ENCODE measurements at regions not wholly inside any gene's neighbourhood (a gene's known extent, or its start where the extent isn't known, plus 50 kb on each side); places are given as distances from the start of the nearest gene placed in this dataset.

DNA sequence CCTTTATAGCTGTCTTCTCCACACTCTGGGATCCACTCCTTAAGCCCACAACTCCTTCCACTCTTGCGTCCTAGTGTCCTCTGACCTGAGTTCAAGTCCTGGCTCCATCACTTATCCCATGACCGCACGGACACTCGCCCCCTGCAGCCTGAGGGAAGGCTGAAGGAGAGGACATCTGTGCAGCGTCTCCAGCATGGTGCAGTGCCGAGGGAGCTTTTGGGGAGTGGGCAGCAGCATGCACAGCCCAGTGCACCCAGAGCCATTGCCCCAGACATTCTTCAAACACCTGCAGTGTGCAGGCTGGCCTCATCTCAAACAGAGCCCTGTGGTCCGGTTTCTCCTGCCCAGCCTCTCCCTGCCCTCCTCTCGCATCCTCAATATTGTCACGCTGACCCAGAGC is 317.1 kb upstream of the ZMIZ1 start:
- no peak for DNase-seq (ENCODE audit: low read depth, low spot score)
- H3K4me3 ChIP-seq, result no peak overlapping the region
- H3K36me3 ChIP-seq (ENCODE audit: insufficient read depth, low read length), result no peaks in the 10 kb centered on the region
- H3K9ac ChIP-seq (ENCODE audit: insufficient read length), result no peak overlapping the region
- no peak overlapping the region for H3K27ac ChIP-seq
- no peak for TF ChIP-seq EZH2 (IDR thresholded peaks at IDR 0.05)
- no peak for TF ChIP-seq POLR2AphosphoS5 (IDR thresholded peaks at IDR 0.05; ENCODE audit: borderline replicate concordance, low read depth, low read length)
- no peak for TF ChIP-seq FOXP2 (optimal IDR thresholded peaks at IDR 0.05; ENCODE audit: control extremely low read depth, extremely low read length, insufficient read depth)
- no peaks in the 10 kb centered on the region for H3K9me3 ChIP-seq (ENCODE audit: low read depth, low read length)

DNA sequence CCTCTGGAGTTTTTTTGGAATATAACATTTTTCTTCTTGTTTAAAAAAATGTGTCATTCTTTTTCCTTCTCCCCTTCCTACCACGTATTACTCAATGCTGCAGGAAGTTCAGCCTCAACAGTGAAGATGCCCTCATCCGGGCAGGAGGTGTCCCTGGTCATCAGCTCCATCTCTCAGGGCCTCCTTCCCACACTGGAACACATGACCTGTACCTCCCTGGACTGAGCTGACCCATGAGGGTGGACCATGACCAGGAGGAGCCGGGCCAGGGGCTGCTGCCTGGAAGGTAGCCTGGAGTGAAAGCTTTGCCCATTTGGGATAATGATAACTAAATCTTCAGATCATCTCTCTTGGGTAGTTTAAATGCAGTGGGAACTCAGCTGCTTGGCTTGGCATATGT is 316.5 kb upstream of the ZMIZ1 start:
- H3K9ac ChIP-seq (ENCODE audit: insufficient read length), result no peak overlapping the region
- no peak for DNase-seq (ENCODE audit: low read depth, low spot score)
- no peak overlapping the region for H3K27ac ChIP-seq
- TF ChIP-seq EZH2 (IDR thresholded peaks at IDR 0.05) (no peak), FOXP2 (optimal IDR thresholded peaks at IDR 0.05; ENCODE audit: control extremely low read depth, extremely low read length, insufficient read depth) (no peak), POLR2AphosphoS5 (IDR thresholded peaks at IDR 0.05; ENCODE audit: borderline replicate concordance, low read depth, low read length) (no peak)
- no peaks in the 10 kb centered on the region for H3K36me3 ChIP-seq (ENCODE audit: insufficient read depth, low read length)
- no peak overlapping the region for H3K4me3 ChIP-seq
- no peaks in the 10 kb centered on the region for H3K9me3 ChIP-seq (ENCODE audit: low read depth, low read length)

DNA sequence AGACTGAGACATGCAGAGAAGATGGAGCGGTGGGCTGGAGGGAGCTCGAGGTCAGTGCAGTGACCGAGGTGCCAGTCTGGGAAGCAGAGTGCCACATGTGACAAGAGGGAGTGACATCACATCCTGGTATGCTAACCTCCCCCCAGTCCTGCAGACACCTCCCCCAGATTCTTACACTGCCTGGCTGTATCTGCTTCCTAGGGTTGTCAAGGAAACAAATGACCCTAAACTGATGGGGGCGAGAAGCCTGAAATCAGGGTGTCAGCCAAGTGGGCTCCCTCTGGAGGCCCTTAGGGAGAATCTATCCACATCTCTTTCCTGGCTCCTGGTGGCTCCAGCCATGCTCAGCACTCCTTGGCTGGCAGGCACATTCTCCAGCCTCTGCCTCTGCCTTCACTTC is 316.1 kb upstream of the ZMIZ1 start:
- no peak for DNase-seq (ENCODE audit: low read depth, low spot score)
- H3K27ac ChIP-seq, result no peak overlapping the region

DNA sequence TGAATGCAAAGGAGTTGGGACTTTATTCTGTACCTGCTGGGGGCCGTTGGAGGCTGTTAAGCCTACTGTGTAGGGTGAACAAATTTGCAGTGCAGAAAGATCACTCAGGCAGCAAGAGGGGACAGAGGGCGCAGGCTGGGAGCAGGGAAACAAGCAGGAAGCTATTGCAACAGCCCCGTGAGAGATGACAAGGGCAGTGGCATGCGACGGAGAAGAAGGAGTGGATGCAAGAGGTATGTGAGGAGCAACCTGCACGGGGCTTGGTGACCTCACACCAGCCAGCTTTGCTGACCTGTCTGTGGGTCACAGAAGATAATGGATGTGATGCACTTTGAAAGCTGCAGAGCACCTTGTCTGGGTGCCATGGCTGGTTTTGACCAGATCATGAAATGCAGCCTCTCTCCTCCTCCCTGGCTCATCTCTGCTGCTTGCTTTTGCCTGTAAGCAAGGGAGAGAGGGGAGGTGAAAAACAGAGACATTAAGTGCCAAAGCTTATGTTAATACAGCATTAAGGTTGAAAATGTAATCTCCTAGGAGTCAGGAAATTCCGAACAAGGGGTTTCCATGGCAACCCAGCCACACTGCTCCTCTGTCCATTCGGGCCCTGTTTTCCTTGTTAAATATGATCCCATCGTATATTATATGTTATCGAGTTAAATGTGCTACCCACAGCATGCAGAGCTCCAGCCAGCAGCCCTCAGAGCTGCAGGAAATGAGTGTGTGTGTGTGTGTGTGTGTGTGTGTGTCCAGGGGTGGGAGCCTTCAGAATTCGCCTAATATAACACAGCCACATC is 314.3 kb upstream of the ZMIZ1 start:
- Histone ChIP-seq H3K36me3 (ENCODE audit: insufficient read depth, low read length) (no peaks in the 10 kb centered on the region), H3K4me3 (no peak overlapping the region), H3K27ac (no peak overlapping the region), H3K9me3 (ENCODE audit: low read depth, low read length) (no peaks in the 10 kb centered on the region), H3K9ac (ENCODE audit: insufficient read length) (no peak overlapping the region)
- TF ChIP-seq POLR2AphosphoS5 (IDR thresholded peaks at IDR 0.05; ENCODE audit: borderline replicate concordance, low read depth, low read length), result no peak
- no peak for TF ChIP-seq FOXP2 (optimal IDR thresholded peaks at IDR 0.05; ENCODE audit: control extremely low read depth, extremely low read length, insufficient read depth)
- no peak for TF ChIP-seq EZH2 (IDR thresholded peaks at IDR 0.05)
- DNase-seq (ENCODE audit: low read depth, low spot score), result no peak

More for the DNA sequence above, 316.1 kb upstream of the ZMIZ1 start:
- Histone ChIP-seq H3K4me3 (no peak overlapping the region), H3K9me3 (ENCODE audit: low read depth, low read length) (no peaks in the 10 kb centered on the region), H3K9ac (ENCODE audit: insufficient read length) (no peak overlapping the region), H3K36me3 (ENCODE audit: insufficient read depth, low read length) (no peaks in the 10 kb centered on the region)
- TF ChIP-seq FOXP2 (optimal IDR thresholded peaks at IDR 0.05; ENCODE audit: control extremely low read depth, extremely low read length, insufficient read depth) (no peak), EZH2 (IDR thresholded peaks at IDR 0.05) (no peak), POLR2AphosphoS5 (IDR thresholded peaks at IDR 0.05; ENCODE audit: borderline replicate concordance, low read depth, low read length) (no peak)

DNA sequence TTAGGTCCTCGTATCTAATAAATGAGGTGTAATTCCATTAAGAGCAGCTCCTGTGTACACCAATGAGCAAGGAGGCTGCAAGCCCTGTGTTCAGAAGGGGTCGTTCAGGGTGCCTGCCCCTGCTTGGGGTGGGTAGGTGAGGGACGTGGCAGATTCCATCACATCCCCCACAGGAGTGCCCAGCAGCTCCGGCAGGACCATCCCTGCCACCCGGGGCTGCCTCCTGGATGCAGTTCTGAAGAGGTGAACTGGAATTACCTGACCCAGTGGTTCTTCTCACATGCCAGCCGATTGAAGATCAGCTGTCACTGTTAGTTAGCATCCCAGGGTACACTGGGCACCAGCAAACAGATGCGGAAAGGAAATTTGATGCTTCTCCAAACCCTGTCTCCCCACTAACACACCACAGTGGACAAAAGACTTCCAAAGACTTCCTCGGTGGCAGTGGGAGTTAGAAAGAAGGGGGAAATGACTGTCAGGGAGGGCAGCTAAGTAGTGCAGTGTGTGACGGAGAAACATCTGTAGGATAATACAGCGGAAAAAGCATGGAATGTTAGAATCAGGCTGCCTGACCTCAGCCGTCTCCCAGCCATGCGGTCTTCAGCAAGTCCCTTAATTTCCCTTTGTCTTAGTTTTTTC is 313.6 kb upstream of the ZMIZ1 start:
- no peaks in the 10 kb centered on the region for H3K36me3 ChIP-seq (ENCODE audit: insufficient read depth, low read length)
- TF ChIP-seq FOXP2 (optimal IDR thresholded peaks at IDR 0.05; ENCODE audit: control extremely low read depth, extremely low read length, insufficient read depth) (no peak), EZH2 (IDR thresholded peaks at IDR 0.05) (no peak), POLR2AphosphoS5 (IDR thresholded peaks at IDR 0.05; ENCODE audit: borderline replicate concordance, low read depth, low read length) (no peak)
- no peak overlapping the region for H3K27ac ChIP-seq
- H3K9ac ChIP-seq (ENCODE audit: insufficient read length), result no peak overlapping the region
- no peaks in the 10 kb centered on the region for H3K9me3 ChIP-seq (ENCODE audit: low read depth, low read length)
- DNase-seq (ENCODE audit: low read depth, low spot score), result no peak
- H3K4me3 ChIP-seq, result no peak overlapping the region

DNA sequence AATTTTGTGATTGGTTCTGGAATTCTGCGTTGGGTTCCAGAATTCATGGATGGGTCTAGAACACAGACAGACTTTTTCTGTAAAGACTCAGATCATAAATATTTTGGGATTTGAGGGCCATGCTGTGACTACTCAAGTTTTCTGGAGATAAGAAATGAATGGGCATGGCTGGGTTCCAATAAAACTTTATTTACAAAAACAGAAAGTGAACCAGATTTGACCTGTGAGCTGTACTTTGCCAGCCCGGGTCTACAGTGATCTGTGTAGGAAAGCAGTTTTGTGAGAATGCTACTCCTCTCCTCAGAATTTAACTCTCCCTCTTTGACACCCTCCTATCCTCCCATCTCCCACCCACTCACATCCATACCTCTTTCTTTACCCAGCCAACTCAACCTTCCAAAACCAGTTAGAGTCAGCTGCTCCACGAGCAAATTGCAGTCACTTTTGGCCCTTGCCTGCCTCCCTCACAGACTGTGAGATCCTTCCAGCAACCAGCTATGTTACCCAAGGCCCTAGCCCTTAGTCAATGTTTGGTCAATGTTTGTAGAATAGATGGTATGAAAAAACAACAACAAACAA is 312.8 kb upstream of the ZMIZ1 start:
- no peaks in the 10 kb centered on the region for H3K36me3 ChIP-seq (ENCODE audit: insufficient read depth, low read length)
- H3K9me3 ChIP-seq (ENCODE audit: low read depth, low read length), result no peaks in the 10 kb centered on the region
- no peak overlapping the region for H3K9ac ChIP-seq (ENCODE audit: insufficient read length)
- no peak for TF ChIP-seq POLR2AphosphoS5 (IDR thresholded peaks at IDR 0.05; ENCODE audit: borderline replicate concordance, low read depth, low read length)
- no peak overlapping the region for H3K4me3 ChIP-seq
- H3K27ac ChIP-seq, result no peak overlapping the region
- no peak for DNase-seq (ENCODE audit: low read depth, low spot score)

DNA sequence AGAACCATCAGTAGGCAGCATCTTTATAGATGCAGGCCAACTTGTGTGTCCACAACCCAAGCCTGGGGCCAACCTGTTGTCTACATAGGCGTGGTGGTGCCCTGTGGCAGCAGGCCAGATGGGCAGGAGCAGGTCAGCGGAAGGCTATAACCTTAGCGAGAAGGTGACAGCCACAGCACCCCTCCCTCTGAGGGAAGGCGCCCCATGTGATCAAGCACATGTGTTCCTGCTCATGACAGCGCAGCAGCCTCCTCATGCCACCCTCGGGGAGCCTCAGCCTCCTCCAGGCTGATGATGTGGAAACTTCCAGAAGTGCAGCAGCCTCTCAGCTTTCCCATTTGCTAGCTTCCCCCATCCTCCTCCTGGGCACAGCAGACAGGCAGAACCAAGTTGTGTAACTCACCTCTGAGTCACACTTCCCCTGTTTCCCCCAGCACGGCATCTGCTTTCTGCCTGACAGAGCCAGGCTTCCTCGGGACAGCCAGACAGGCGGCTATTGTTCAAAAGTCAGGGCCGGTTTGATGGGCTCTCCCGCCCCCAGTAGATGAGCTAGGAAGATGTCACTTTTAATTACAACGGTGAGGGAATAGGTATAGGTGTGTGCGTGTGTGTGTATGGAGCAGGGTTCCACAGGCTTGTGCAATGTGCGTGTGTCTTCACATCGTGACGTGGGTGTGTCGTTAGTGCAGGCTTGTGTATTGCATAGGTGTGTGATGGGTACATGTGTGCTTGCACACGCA is 312.0 kb upstream of the ZMIZ1 start:
- H3K4me3 ChIP-seq, result no peak overlapping the region
- H3K9ac ChIP-seq (ENCODE audit: insufficient read length), result no peak overlapping the region
- DNase-seq (ENCODE audit: low read depth, low spot score), result no peak
- H3K36me3 ChIP-seq (ENCODE audit: insufficient read depth, low read length), result no peaks in the 10 kb centered on the region
- H3K9me3 ChIP-seq (ENCODE audit: low read depth, low read length), result no peaks in the 10 kb centered on the region
- TF ChIP-seq POLR2AphosphoS5 (IDR thresholded peaks at IDR 0.05; ENCODE audit: borderline replicate concordance, low read depth, low read length) (no peak), FOXP2 (optimal IDR thresholded peaks at IDR 0.05; ENCODE audit: control extremely low read depth, extremely low read length, insufficient read depth) (no peak), EZH2 (IDR thresholded peaks at IDR 0.05) (no peak)
- no peak overlapping the region for H3K27ac ChIP-seq

DNA sequence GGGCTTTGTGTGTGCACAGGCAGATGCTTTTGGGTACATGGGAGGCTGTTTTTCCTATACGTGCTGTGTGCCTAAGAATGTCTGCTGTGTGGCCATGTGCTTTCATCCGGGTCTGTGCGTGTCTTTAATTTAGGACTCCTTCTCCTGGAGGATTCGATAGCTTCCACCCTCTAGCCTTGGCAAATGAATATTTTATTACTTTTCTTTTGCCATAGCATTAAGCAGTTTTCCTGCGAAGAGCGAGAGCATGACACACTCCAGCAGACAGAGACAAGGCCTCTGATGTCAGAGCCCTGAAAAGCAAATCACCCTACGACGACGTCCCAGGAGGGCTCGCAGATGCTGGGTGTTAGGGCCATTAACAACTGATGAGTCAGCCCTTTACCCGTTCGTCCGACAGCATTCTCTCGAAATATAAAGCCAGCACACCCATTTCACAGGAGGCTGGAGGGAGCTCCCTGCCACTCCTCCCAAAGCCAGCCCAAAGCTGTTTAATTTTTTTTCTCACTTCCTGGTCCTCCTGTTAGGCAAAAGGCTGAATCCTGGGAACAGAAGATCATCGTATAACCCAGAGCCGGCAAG is 311.3 kb upstream of the ZMIZ1 start:
- TF ChIP-seq FOXP2 (optimal IDR thresholded peaks at IDR 0.05; ENCODE audit: control extremely low read depth, extremely low read length, insufficient read depth), result no peak
- TF ChIP-seq EZH2 (IDR thresholded peaks at IDR 0.05), result no peak
- no peak for TF ChIP-seq POLR2AphosphoS5 (IDR thresholded peaks at IDR 0.05; ENCODE audit: borderline replicate concordance, low read depth, low read length)
- Histone ChIP-seq H3K9ac (ENCODE audit: insufficient read length) (no peak overlapping the region), H3K36me3 (ENCODE audit: insufficient read depth, low read length) (no peaks in the 10 kb centered on the region), H3K27ac (no peak overlapping the region), H3K9me3 (ENCODE audit: low read depth, low read length) (no peaks in the 10 kb centered on the region), H3K4me3 (no peak overlapping the region)
- DNase-seq (ENCODE audit: low read depth, low spot score), result no peak

Measured in SK-N-MC (cell line).